ENCODE measurements at regions not wholly inside any gene's neighbourhood (a gene's known extent, or its start where the extent isn't known, plus 50 kb on each side); places are given as distances from the start of the nearest gene placed in this dataset.
A peak's percentile ranks its signal among the peaks of the same experiment; 100 is the strongest.

- peak; percentile 81 for ATAC-seq
Observed at GRCh38 chr12:92553389-92553788, 149.4 kb upstream of the PLEKHG7 start.

- no peak for ATAC-seq
Observed at GRCh38 chr12:92552412-92553108, 150.2 kb upstream of the PLEKHG7 start.

GRCh38 chr12:92551853-92552397, 150.9 kb upstream of the PLEKHG7 start:
- ATAC-seq, result peak; percentile 70

GRCh38 chr12:92551210-92551609, 151.6 kb upstream of the PLEKHG7 start:
- no peak for ATAC-seq

GRCh38 chr12:92550661-92551060, 152.1 kb upstream of the PLEKHG7 start:
- no peak for ATAC-seq

- no peak for ATAC-seq
Observed at GRCh38 chr12:92550254-92550653, 152.5 kb upstream of the PLEKHG7 start.

GRCh38 chr12:92549516-92549915, 153.3 kb upstream of the PLEKHG7 start:
- no peak for ATAC-seq

GRCh38 chr12:92547906-92548305, 154.9 kb upstream of the PLEKHG7 start:
- ATAC-seq, result no peak

GRCh38 chr12:92547420-92547819, 155.4 kb upstream of the PLEKHG7 start:
- no peak for ATAC-seq

GRCh38 chr12:92546635-92547348, 156.0 kb upstream of the PLEKHG7 start:
- no peak for ATAC-seq

GRCh38 chr12:92546259-92546634, 156.5 kb upstream of the PLEKHG7 start:
- ATAC-seq, result no peak

GRCh38 chr12:92544322-92544721, 158.5 kb upstream of the PLEKHG7 start:
- peak; percentile 84 for ATAC-seq

GRCh38 chr12:92543840-92544239, 158.9 kb upstream of the PLEKHG7 start:
- ATAC-seq, result no peak

GRCh38 chr12:92543359-92543758, 159.4 kb upstream of the PLEKHG7 start:
- ATAC-seq, result peak; percentile 73

- ATAC-seq, result no peak
Observed at GRCh38 chr12:92541731-92542130, 161.1 kb upstream of the PLEKHG7 start.

- ATAC-seq, result no peak
Observed at GRCh38 chr12:92540782-92541423, 161.9 kb upstream of the PLEKHG7 start.

- no peak for ATAC-seq
Observed at GRCh38 chr12:92539976-92540781, 162.6 kb upstream of the PLEKHG7 start.

GRCh38 chr12:92539110-92539749, 163.6 kb upstream of the PLEKHG7 start:
- ATAC-seq, result peak; percentile 78

GRCh38 chr12:92537290-92537960, 165.4 kb upstream of the PLEKHG7 start:
- no peak for ATAC-seq

- no peak for ATAC-seq
Observed at GRCh38 chr12:92535961-92536360, 166.8 kb upstream of the PLEKHG7 start.

GRCh38 chr12:92533280-92533890, 169.4 kb upstream of the PLEKHG7 start:
- no peak for ATAC-seq
